Activated naive CD4-positive, alpha-beta T cell treated with anti-CD3 and anti-CD28 coated beads, Interleukin-2, amount 50 U/mL, for 24 hours (primary cell): ENCODE measurements at regions not wholly inside any gene's neighbourhood (a gene's known extent, or its start where the extent isn't known, plus 50 kb on each side); places are given as distances from the start of the nearest gene placed in this dataset.
"Not testable (repeated sequence)": the region's sequence is repeated elsewhere in the genome, so short reads cannot be mapped to it uniquely, and the experiment has no call there.

Source experiments
- H3K27ac Mint-ChIP-seq: one replicate; pipeline ENCODE4 v1.8.0; 2021; ENCODE audit warnings: mild to moderate bottlenecking, mixed read lengths
- H3K27me3 Mint-ChIP-seq: one replicate; pipeline ENCODE4 v1.8.0; 2021; ENCODE audit warnings: mixed read lengths
- H3K36me3 Mint-ChIP-seq: one replicate; pipeline ENCODE4 v1.8.0; 2021; ENCODE audit warnings: mixed read lengths
- H3K4me1 Mint-ChIP-seq: one replicate; pipeline ENCODE4 v1.8.0; 2021; ENCODE audit warnings: mixed read lengths
- H3K4me3 Mint-ChIP-seq: one replicate; pipeline ENCODE4 v1.8.0; 2021; ENCODE audit warnings: mild to moderate bottlenecking, mixed read lengths
- H3K9me3 Mint-ChIP-seq: one replicate; pipeline ENCODE4 v1.8.0; 2021; ENCODE audit warnings: mixed read lengths

GRCh38 chr6:106744029-106744428, 114.7 kb downstream of the QRSL1 start:
- not testable (repeated sequence) for H3K27ac Mint-ChIP-seq, H3K9me3 Mint-ChIP-seq, H3K4me3 Mint-ChIP-seq, H3K27me3 Mint-ChIP-seq, H3K36me3 Mint-ChIP-seq, H3K4me1 Mint-ChIP-seq

DNA sequence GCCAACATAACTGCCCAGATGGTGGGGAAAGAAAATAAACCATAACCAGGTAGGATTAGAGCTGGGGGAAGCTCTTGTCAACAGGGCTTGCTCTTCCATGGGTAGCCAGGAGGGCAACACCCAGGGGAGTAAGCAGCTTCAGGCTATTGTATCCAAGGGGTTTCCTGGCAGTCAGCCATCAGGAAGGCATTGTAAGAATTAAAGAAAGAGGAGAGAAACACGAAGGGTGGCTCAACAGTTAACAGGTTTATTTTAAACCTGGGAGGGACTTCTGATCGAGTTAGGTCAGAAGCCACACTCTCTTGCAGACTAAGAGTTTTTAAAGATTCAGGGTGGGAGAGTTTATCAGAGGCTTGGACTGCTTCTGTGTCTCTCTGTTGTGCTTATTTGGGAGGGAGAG, 114.2 kb downstream of the QRSL1 start:
- Mint-ChIP-seq H3K27me3 (peaks cover 12% of the 10 kb centered on the region), H3K27ac (no peak overlapping the region)

DNA sequence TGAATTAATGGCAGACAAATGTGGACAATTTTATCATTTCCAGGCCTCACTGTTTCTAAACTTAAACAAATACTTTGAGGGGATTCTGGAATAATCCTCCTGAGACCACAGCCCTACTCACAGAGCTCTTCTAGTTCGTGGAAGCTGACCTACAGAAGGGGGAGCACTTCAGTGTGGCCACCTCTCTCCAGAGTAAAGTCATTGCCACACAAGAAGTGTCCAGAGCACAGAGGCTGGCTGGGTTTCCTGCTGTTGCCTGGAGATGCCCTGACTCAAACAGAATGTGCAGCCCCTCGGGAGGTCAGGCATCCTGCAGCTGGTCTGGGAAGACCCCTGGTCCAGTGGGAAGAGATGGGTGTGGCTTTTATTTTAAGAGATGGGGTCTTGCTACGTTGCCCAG, 110.9 kb downstream of the QRSL1 start:
- Mint-ChIP-seq H3K4me1 (no peaks in the 10 kb centered on the region), H3K27ac (no peak overlapping the region), H3K27me3 (peaks cover 22% of the 10 kb centered on the region), H3K36me3 (no peaks in the 10 kb centered on the region), H3K9me3 (no peaks in the 10 kb centered on the region), H3K4me3 (no peak overlapping the region)

More for the DNA sequence above, 114.2 kb downstream of the QRSL1 start:
- no peaks in the 10 kb centered on the region for H3K4me1 Mint-ChIP-seq
- H3K36me3 Mint-ChIP-seq = no peaks in the 10 kb centered on the region
- H3K4me3 Mint-ChIP-seq = no peak overlapping the region
- H3K9me3 Mint-ChIP-seq = no peaks in the 10 kb centered on the region

DNA sequence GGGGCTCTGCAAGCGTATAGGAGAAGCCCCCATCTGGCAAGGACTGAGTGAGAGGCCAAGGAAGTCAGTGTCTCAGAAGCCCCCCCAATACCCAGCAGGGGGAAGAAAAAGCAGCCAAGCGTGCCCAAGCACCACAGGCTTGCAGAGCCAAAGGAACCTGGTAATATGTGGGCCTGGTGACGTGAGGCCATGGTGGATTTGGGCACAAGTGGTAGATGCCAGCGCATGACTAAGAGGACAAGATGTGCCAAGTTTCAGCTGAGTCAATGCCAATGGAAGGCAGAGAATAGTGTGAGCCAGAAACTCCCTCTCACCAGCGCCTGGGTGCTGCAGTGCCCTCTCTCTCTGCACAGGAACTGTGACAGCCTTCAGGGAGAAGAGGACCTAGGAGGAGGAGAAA, 110.0 kb downstream of the QRSL1 start:
- Mint-ChIP-seq H3K27ac (no peak overlapping the region), H3K9me3 (no peaks in the 10 kb centered on the region), H3K4me3 (no peak overlapping the region), H3K36me3 (no peaks in the 10 kb centered on the region), H3K27me3 (peaks cover 22% of the 10 kb centered on the region), H3K4me1 (no peaks in the 10 kb centered on the region)

DNA sequence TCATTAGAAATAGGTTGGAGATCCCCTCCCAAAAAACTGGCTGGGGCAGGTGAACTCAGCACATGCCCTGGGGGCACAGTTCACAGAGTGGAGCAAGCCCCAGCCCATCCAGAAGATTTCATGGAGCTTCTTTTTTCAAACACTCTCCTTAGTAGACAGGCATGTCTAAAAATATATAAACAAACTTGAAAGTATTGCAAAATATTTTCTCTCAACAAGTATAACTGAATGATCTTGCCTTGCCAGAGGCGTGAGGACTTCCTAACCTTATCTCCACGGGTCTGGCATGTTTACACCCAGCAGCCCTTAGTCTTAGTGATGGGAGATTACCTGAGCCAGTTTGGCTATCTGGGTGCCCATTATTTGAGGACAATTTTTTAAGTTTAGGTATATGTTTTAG, 107.1 kb downstream of the QRSL1 start:
- H3K27ac Mint-ChIP-seq = no peak overlapping the region
- no peak overlapping the region for H3K4me3 Mint-ChIP-seq
- no peaks in the 10 kb centered on the region for H3K4me1 Mint-ChIP-seq
- H3K36me3 Mint-ChIP-seq = no peaks in the 10 kb centered on the region
- H3K9me3 Mint-ChIP-seq = no peaks in the 10 kb centered on the region
- H3K27me3 Mint-ChIP-seq = peaks cover 17% of the 10 kb centered on the region

DNA sequence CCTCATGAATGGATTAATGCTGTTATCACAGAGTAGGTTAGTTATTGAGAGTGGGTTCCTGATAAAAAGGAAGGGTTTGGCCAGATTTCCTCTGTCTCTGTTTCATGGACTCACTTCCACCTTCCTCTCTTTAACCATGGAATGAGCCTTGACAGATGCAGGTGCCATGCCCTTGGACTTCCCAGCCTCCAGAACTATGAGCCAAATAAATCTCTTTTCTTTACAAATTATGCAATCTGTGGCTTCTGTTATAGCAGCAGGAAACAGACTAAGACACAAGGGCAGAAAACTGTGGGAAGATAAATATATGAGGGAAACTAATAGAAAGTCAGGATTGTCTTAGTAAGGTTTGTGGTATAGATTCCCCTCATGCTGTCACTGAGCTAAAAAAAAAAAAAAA, 106.5 kb downstream of the QRSL1 start:
- H3K4me3 Mint-ChIP-seq = no peak overlapping the region
- no peak overlapping the region for H3K27ac Mint-ChIP-seq
- peaks cover 17% of the 10 kb centered on the region for H3K27me3 Mint-ChIP-seq
- no peaks in the 10 kb centered on the region for H3K9me3 Mint-ChIP-seq
- no peaks in the 10 kb centered on the region for H3K4me1 Mint-ChIP-seq
- H3K36me3 Mint-ChIP-seq = no peaks in the 10 kb centered on the region

DNA sequence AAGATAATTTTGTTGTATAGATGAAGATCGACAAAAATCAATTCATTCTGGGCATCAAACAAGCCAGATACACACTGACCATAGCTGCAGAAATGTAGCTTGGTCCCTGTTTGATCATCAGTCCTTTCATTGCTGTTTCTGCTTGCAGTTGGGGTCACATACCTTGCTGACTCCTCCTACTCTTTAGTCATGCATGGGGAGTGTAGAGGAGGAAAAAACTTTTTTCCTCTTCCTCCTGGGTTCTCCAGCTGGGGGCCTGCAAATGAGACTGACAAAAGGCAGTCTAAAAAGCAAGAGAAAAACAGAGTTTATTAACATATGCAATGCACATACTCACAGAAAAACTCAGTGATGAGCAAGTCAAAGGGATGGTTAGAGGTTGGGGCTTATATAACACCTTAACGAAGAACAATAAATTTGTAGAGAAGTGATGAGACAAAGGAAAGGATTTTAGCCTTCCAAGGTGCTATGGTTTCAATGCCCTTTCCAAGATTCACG, 105.8 kb downstream of the QRSL1 start:
- Mint-ChIP-seq H3K4me3 (no peak overlapping the region), H3K4me1 (no peaks in the 10 kb centered on the region), H3K27ac (no peak overlapping the region), H3K36me3 (no peaks in the 10 kb centered on the region), H3K27me3 (peaks cover 17% of the 10 kb centered on the region), H3K9me3 (no peaks in the 10 kb centered on the region)

DNA sequence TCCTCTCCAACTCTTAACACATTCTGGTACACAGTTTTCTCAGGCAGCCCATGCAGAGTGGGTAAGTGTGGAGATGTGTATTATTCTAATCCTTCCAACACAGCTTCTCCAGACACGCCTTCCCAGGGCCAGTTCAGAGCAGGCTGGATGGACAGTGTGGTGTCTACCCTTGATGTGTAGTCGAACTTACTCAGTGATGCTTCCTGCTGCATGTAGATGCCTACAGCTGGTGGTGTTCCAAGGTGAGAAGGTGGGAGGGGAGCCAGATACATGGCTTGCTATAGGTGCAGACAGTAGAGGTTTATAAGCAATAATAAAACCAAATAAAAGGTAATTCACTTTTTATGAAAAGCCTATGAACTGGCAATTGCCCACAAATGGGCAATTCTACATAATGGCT, 104.0 kb downstream of the QRSL1 start:
- no peaks in the 10 kb centered on the region for H3K36me3 Mint-ChIP-seq
- H3K27ac Mint-ChIP-seq = no peak overlapping the region
- peaks cover 11% of the 10 kb centered on the region for H3K27me3 Mint-ChIP-seq
- H3K9me3 Mint-ChIP-seq = no peaks in the 10 kb centered on the region
- H3K4me1 Mint-ChIP-seq = no peaks in the 10 kb centered on the region
- no peak overlapping the region for H3K4me3 Mint-ChIP-seq

DNA sequence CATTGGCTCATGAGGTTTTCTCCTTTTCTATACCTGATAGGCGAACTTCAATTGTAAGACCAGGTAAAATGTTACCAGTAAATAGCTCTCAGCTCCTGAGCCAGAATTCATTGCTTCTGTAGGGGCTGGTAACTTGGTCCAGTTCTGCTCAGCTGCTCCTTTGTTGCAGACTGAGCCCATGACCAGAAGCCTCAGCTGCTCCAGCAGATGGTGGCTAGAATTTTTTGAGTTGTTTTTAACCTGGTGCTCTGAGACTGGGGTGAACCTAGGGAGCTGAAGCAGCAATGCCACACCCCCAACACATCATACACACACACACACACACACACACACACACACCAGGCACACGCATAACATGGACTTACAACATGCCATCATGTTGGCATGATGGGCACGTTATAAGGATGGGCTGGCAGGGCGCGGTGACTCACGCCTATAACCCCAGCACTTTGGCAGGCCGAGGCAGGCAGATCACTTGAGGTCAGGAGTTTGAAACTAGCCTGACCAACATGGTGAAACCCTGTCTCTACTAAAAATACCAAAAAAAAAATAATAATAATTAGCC, 103.1 kb downstream of the QRSL1 start:
- no peaks in the 10 kb centered on the region for H3K4me1 Mint-ChIP-seq
- H3K36me3 Mint-ChIP-seq = no peaks in the 10 kb centered on the region
- peaks cover 6% of the 10 kb centered on the region for H3K27me3 Mint-ChIP-seq
- H3K4me3 Mint-ChIP-seq = no peak overlapping the region
- H3K9me3 Mint-ChIP-seq = no peaks in the 10 kb centered on the region
- no peak overlapping the region for H3K27ac Mint-ChIP-seq

DNA sequence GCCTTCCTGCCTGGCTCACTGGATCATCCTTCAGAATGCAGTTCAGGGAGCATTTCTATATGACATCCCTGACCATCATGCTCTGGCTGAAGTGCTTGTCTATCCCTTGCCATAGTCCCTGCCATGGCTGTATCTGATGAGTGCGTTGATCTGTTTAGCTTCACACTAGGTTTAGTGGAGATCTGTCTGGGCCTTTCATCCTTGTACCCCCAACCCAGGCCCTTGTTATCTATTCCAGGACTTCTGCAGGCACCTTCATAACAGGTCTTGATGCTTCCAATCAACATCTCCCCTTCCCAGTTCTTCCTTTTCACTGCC, 102.4 kb downstream of the QRSL1 start:
- H3K4me3 Mint-ChIP-seq = no peak overlapping the region
- H3K36me3 Mint-ChIP-seq = no peaks in the 10 kb centered on the region
- H3K27ac Mint-ChIP-seq = no peak overlapping the region
- H3K27me3 Mint-ChIP-seq = peaks cover 2% of the 10 kb centered on the region
- H3K9me3 Mint-ChIP-seq = no peaks in the 10 kb centered on the region
- H3K4me1 Mint-ChIP-seq = no peaks in the 10 kb centered on the region

DNA sequence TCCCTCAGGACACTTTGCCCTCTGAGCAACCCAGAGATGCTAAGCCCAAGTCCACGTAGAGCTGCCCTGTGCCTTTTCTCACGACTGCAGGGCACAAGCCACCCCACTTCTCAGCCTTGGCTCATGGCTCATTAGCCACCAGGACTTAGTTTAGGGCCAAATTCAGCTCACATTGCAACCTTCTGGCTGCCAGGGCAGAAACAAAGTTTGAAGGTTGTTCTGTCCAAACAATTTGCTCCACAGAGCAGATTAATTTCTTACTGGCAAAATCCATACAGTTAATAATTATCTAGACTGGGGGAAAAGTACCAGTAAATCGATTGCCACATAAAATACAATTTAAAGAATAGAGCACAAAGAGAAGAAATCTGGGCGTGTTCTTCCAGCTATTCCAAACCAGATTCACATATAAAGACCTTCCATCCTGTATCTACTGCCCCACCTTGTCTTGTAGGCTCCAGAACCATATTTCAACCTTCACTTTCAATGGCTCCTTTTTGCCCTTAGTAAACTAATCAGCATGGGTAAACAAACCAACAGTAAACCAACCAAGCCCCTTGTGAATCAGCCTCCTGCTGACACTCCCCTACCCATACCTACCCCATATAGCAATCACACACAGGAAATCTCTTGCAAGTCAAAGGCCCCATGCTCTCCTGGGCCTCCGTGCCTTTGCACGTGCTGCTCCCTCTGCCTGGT, 101.9 kb downstream of the QRSL1 start:
- Mint-ChIP-seq H3K27ac (no peak overlapping the region), H3K36me3 (no peaks in the 10 kb centered on the region), H3K9me3 (no peaks in the 10 kb centered on the region), H3K27me3 (peaks cover 2% of the 10 kb centered on the region), H3K4me1 (no peaks in the 10 kb centered on the region), H3K4me3 (no peak overlapping the region)

DNA sequence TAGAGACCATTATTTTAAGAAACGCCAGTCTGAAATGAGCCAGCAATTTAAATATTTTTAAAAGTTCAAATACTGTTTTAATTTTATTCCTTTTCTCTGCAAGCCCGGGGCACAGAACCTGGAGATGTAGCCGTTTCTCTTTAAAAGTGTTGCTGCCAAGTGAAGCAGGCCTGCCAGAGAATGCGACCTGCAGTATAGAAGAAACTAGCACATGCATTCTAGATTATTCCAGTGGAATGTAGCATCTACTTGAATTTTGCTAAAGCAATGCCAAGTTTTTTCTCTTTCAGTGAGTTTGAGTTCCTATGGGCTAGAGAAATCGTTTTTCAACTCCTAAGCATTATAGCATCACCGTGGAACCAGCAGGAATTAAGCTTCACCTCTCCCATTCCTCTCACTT, 101.3 kb downstream of the QRSL1 start:
- Mint-ChIP-seq H3K27me3 (peaks cover under 1% of the 10 kb centered on the region), H3K4me3 (no peak overlapping the region), H3K9me3 (no peaks in the 10 kb centered on the region), H3K36me3 (no peaks in the 10 kb centered on the region), H3K4me1 (no peaks in the 10 kb centered on the region), H3K27ac (no peak overlapping the region)

- no peak overlapping the region for H3K27ac Mint-ChIP-seq
- no peaks in the 10 kb centered on the region for H3K27me3 Mint-ChIP-seq
- H3K4me3 Mint-ChIP-seq = no peak overlapping the region
- H3K4me1 Mint-ChIP-seq = no peaks in the 10 kb centered on the region
- no peaks in the 10 kb centered on the region for H3K9me3 Mint-ChIP-seq
- H3K36me3 Mint-ChIP-seq = no peaks in the 10 kb centered on the region
Measured at GRCh38 chr6:106730264-106730663, 100.9 kb downstream of the QRSL1 start.

DNA sequence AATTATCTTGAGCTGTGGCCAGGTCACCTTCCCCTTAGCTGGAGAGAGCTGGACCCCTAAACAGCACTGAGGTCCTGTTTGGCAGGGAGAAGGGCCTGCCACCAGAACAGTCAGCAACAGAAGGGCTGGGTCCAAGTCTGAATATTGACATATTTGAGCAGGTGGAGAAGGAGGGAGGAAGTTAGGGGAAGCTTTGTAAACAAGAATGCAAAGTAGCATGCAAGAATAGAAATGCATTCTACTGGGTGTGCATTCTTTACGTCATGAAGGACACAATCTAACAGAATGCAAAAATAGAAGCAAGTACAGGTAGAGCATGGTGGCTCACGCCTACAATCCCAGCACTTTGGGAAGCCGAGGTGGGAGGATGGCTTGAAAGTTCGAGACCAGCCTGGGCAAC, 100.5 kb downstream of the QRSL1 start:
- H3K4me3 Mint-ChIP-seq = no peak overlapping the region

GRCh38 chr6:106728296-106728870, 99.0 kb downstream of the QRSL1 start:
- no peaks in the 10 kb centered on the region for H3K9me3 Mint-ChIP-seq
- no peak overlapping the region for H3K4me3 Mint-ChIP-seq
- H3K27ac Mint-ChIP-seq = no peak overlapping the region
- H3K36me3 Mint-ChIP-seq = no peaks in the 10 kb centered on the region
- no peaks in the 10 kb centered on the region for H3K4me1 Mint-ChIP-seq
- H3K27me3 Mint-ChIP-seq = peaks cover 3% of the 10 kb centered on the region

More for the DNA sequence above, 100.5 kb downstream of the QRSL1 start:
- H3K36me3 Mint-ChIP-seq = no peaks in the 10 kb centered on the region
- H3K9me3 Mint-ChIP-seq = no peaks in the 10 kb centered on the region
- H3K27ac Mint-ChIP-seq = no peak overlapping the region
- H3K27me3 Mint-ChIP-seq = no peaks in the 10 kb centered on the region
- H3K4me1 Mint-ChIP-seq = no peaks in the 10 kb centered on the region

- Mint-ChIP-seq H3K4me1 (no peaks in the 10 kb centered on the region), H3K27me3 (peaks cover 3% of the 10 kb centered on the region), H3K4me3 (no peak overlapping the region), H3K9me3 (no peaks in the 10 kb centered on the region), H3K36me3 (no peaks in the 10 kb centered on the region), H3K27ac (no peak overlapping the region)
Measured at GRCh38 chr6:106727480-106728149, 98.2 kb downstream of the QRSL1 start.
